SU-DHL-6 (cell line): ENCODE measurements at regions not wholly inside any gene's neighbourhood (a gene's known extent, or its start where the extent isn't known, plus 50 kb on each side); places are given as distances from the start of the nearest gene placed in this dataset.

Experiments used
- EZH2phosphoT487 ChIP-seq: fragments of 200-600 bp; sonication (generic), shearing (Covaris generic); conservative IDR thresholded peaks from 2 replicates; pipeline ENCODE4 v1.6.1; 2018; ENCODE audit warnings: mild to moderate bottlenecking, antibody characterized with exemption, low read length, moderate library complexity, mixed read lengths
- TF ChIP-seq, protein P1 (sequence below): fragments of 200-600 bp; sonication (generic); IDR thresholded peaks from one replicate; pipeline ENCODE4 v1.5.1; 2017; ENCODE audit warnings: antibody characterized with exemption, mild to moderate bottlenecking, low read length, moderate library complexity; ENCODE audit not compliant: insufficient read depth, poor library complexity, severe bottlenecking

DNA sequence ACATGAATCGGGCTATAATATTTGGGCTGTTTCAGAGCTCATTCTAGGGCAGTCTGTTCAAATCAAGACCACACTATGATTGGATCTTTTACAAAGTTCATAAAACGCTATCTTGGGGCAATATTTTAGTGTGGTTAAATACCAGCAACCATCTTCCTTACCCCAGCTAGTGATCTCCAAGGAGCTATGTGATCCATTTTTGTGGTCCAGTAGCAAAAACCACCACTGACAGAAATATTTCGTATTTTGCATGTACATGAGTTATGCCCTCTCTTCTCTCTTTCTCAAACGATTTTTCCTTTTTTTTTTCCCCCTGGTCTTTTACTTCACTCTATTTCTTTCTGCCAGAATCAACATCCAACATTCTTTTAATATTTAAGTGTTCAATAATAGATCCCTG lies 280.6 kb upstream of the KITLG start:
- TF ChIP-seq, protein P1, sequence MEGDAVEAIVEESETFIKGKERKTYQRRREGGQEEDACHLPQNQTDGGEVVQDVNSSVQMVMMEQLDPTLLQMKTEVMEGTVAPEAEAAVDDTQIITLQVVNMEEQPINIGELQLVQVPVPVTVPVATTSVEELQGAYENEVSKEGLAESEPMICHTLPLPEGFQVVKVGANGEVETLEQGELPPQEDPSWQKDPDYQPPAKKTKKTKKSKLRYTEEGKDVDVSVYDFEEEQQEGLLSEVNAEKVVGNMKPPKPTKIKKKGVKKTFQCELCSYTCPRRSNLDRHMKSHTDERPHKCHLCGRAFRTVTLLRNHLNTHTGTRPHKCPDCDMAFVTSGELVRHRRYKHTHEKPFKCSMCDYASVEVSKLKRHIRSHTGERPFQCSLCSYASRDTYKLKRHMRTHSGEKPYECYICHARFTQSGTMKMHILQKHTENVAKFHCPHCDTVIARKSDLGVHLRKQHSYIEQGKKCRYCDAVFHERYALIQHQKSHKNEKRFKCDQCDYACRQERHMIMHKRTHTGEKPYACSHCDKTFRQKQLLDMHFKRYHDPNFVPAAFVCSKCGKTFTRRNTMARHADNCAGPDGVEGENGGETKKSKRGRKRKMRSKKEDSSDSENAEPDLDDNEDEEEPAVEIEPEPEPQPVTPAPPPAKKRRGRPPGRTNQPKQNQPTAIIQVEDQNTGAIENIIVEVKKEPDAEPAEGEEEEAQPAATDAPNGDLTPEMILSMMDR: no peak
- TF ChIP-seq EZH2phosphoT487: no peak
